ELF-1 (cell line): ENCODE measurements at regions not wholly inside any gene's neighbourhood (a gene's known extent, or its start where the extent isn't known, plus 50 kb on each side); places are given as distances from the start of the nearest gene placed in this dataset.
"Not testable (repeated sequence)": the region's sequence is repeated elsewhere in the genome, so short reads cannot be mapped to it uniquely, and the experiment has no call there.

ENCODE experiments used
- DNase-seq: peaks from one replicate; pipeline ENCODE4 v3.0.0-alpha.2; 2016; ENCODE audit warnings: low read depth, low spot score

DNA sequence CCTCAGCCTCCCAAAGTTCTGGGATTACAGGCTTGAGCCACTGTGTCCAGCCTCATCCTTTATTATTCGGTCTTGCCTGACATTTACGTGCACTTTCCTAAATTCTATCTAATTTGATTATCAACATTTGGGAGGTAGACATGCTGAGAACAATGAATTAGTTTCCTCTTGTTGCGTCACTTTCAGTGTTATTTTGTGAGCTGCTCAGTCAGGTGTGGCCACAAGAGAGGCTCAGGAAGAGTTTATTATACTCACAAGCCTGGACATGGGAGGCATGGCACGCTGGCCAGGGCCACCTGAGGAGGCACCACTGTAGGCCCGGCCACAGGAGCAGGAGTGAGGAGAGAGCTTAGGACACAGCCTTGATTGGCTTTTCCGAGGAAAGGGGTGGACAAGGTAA, 59.7 kb upstream of the RBFOX2 start:
- no peak for DNase-seq

GRCh38 chr22:36087784-36088183, 59.2 kb upstream of the RBFOX2 start:
- no peak for DNase-seq

GRCh38 chr22:36086629-36087254, 58.1 kb upstream of the RBFOX2 start:
- no peak for DNase-seq

- peak; percentile 92 for DNase-seq
These were observed 57.5 kb upstream of the RBFOX2 start for GRCh38 chr22:36086170-36086490.

- no peak for DNase-seq
These were observed 57.0 kb upstream of the RBFOX2 start for GRCh38 chr22:36085476-36086169.

- DNase-seq = peak; percentile 57
These were observed 56.1 kb upstream of the RBFOX2 start for GRCh38 chr22:36084717-36085116.

- DNase-seq = no peak
These were observed 54.4 kb upstream of the RBFOX2 start for GRCh38 chr22:36083056-36083455.

- no peak for DNase-seq
These were observed 52.4 kb upstream of the RBFOX2 start for GRCh38 chr22:36081023-36081431.

DNA sequence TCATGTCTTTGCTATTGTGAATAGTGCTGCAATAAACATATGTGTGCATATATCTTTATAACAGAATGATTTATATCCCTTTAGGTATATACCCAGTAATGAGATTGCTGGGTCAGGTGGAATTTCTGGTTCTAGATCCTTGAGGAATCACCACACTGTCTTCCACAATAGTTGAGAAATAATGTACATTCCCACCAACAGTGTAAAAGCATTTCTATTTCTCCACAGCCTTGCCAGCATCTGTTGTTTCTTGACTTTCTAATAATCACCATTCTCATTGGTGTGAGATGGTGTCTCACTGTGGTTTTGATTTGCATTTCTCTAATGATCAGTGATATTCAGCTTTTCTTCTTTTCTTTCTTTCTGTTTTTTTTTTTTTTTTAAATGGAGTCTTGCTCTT, 51.7 kb upstream of the RBFOX2 start:
- not testable (repeated sequence) for DNase-seq

- DNase-seq = no peak
These were observed 50.4 kb upstream of the RBFOX2 start for GRCh38 chr22:36079041-36079440.
